Anterior cingulate cortex (tissue), 58 donors: ENCODE measurements at regions not wholly inside any gene's neighbourhood (a gene's known extent, or its start where the extent isn't known, plus 50 kb on each side); places are given as distances from the start of the nearest gene placed in this dataset.

ENCODE experiments used
- DNase-seq, 58 donors: peaks; one replicate each; lab custom pipeline; 2025; lab: John Stamatoyannopoulos, UW

DNA sequence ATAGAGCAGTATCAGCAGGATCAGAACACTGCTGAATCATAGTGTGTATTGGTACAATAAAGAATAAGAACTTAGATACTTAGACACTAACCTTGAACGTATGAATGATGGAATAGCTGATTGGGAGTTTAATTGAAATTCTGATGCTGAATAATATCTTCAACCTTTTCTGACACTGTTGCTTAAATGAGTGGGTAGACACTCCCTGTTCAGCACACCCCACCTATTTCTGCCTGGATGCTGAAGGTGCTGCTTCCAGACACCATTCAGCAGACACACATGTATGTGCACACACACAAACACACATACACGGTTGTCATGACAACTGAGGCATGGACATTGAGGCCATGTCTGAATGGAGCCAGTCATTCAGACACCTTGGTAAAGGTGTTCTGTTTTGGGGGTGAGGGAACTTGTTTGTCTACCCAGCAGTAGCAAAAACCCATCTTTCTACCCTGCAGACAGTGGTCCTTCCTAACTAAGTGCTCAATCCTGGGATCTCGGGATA is 54.3 kb downstream of the TMEM215 start:
- no peak for DNase-seq

DNA sequence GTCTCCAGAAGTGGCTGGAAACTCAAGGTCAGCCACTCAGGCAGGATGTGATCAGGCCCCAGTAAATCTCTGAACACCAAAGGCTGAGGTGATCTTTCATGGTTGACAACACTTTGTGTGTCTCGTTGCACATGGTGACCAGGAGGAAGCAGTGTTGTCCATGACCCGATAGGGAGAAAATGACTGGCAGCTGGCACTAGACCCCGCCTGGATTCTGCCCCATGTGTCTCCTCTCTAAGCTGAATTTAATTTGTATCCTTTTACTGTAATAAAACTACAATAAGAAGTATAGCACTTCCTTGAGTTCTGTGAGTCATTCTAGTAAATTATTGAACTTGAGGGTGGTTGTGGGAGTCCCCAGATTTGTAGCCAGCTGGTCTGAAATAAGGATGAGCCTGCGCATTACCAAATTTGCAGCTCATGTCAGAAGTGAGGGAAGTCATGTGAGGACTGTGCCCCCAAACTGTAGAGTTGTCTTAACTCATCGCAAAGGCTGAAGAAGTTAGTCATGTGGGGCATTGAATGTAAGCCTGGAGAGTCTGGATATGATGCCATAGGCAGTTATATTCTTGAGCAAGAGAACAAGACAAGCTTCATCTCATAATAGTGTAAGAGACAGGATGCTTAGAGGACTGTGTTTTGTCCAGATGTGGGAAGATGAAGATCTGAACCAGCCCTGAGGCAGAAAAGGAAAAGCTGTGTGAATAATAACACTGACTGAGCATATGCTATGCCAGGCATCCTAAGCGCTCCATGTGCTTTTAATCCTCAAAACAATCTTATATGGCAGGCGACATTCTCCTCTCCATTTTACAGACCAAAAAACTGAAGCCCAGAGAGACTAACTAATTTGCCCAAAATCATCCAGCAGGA is 55.9 kb downstream of the TMEM215 start:
- no peak for DNase-seq

DNA sequence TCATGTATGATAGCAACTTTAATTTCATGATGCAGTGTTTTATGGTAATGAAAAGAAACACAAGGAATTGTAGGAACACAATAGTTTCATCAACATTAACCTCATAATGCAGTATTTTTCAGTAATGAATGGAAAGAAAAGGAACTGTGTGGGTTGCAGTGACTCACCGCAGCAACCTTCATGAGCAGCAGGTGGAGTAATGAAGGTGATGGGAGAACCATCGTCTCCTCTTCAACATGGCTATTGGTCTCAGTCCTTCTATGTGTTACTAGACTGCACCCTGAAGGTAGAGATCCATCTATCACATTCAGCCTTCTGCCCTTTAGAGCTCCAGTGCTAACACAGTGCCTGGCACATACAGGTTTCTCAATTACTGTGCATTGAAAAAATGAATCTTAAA is 58.0 kb downstream of the TMEM215 start:
- no peak for DNase-seq

DNA sequence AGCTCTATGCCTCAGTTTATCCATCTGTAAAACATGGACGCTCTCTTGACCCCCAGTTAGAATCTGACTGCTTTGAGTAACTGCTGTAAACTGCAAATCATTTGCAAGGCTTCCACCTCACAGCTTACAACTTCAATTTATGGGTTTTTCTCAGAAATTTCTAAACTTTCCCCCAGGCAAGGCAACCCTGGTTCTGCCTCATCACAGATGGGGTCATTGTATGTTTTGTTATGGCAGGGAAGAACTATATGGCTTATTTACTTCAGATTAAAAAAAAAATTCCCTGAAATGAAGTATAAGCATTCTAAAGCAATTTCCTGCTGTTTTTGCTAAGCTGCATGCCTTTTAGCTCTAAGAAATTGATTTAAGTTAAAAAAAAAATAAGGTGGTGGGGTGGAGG is 60.0 kb downstream of the TMEM215 start:
- DNase-seq, result no peak

DNA sequence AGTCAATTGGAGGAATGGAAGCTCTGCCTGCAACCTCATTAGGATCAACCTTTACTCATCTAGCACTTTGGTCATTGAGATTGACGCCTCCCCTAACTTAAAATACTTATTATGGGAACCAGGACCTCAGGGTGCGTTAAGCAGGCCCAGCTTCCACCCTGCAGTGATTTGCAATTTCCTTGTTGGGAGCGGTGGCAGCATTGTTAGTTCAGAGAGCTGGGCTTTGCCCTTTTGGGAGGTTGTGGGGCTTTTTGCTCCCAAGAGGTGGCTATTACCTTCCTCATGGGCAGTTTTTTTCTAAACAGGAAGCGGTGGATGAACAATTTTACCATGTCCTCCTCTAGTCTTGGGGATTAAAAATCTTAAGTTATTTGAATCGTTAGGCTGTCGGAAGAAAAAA is 60.9 kb downstream of the TMEM215 start:
- no peak for DNase-seq

DNA sequence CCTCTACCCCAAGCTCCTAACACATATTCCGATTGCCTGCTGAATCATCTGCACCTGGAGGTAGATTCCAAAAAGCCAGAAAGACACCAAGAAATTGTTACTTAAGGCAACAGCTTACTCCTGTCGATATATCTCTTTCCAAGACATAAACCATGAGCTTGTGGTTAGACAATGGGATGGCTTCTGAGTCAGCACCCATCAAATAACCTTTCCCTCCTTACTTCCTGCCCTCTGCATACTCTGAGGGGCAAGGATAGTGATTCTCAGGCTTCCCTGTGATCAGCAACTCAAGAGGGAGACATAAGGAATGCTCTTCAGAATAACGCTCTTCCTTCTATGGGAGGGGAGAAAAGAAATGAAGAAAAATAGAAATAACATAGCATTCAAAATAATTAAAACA is 70.9 kb downstream of the TMEM215 start:
- no peak for DNase-seq

DNA sequence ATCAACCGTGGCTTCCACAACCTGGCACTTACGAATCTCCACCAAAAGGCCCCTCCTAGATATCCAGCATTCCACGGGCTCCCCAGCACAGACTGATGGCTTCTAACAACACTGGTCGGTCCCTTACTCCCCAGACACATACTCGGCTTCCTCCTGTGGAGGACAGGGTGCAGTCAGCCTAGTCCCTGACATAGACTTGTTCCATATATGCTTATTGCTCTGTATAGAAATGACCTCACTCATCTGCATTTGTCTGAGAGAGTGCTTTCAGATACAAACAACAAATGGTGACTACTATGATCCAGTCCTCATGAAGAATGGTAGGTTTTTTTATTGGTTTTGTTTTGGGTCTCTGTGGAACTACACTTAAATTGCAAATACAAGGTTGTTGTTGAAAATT is 72.4 kb downstream of the TMEM215 start:
- DNase-seq, result no peak

DNA sequence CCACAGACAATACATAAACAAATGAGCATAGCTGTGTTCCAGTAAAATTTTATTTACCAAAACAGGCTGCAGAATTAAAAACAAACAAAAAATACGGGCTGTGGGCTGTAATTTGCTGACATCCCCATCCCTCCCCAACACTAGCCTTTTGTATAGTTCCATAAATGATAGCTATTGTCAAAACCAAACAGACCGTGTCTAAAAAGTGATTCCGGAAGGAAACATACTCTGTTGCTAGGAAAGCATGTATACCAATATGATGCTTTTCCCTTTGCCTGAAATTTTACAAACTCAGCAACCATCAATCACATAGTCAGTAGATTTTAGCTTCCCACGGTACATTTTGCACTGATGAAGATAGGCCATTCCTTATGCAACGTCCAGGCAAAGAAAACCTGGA is 80.0 kb downstream of the TMEM215 start:
- no peak for DNase-seq

DNA sequence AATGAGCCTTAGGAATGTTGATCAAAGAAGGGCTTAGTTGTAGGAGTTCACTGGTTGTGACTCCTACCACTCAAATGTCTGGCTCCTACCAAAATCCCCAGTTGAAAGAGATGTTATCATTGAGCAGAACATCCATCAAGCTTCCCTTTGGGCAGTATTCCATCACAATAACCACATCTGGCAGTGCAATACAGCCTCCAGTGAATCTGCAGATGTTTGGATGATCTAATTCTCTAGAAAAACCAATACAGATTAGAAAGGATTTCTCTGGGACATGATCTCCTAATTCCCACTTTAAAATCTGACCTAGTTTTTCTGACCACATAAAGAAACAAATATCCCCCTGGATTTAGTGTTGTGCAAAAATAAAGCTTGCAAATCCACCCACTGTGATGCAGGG is 81.6 kb downstream of the TMEM215 start:
- no peak for DNase-seq

DNA sequence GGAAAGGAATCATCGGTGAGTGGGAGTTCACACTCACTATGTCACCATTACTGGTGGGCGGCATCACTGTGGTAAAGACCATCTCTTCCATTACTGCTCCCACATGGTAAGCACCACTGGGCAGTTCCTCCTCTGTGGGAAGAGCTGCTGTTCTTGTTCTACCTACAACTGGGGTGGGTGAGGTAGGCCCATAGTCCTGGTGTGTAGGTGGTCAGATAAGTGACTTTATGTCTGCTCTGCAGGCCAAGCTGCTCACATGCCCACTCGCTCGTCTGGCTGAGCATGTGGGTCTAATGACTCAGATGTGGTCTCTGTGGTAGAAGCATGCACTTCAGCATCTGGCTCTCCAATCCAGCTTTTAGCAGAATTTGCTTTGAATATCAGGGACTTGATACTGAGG is 82.9 kb downstream of the TMEM215 start:
- peak in 15 of 58 donors; percentile 2 to 61 (median 14) for DNase-seq

DNA sequence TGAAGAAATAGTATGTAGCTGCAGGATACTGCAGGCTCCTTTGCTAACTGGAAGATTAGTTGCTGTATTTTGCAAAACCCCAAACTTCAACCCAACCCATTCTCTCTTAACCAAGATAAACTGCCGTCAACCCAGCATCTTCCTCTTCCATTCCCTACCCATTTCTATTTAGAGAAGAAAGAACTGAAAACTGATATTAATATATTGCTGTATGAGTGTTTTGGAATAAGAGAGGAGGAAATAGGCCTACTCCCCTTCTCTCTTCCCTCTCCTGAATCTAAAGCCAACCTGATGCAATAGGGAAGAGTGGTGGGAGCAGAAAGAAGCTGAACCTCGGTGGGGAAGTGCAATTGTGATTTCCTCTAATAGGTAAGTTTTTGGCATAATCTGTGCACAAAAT is 83.7 kb downstream of the TMEM215 start:
- DNase-seq, result no peak

DNA sequence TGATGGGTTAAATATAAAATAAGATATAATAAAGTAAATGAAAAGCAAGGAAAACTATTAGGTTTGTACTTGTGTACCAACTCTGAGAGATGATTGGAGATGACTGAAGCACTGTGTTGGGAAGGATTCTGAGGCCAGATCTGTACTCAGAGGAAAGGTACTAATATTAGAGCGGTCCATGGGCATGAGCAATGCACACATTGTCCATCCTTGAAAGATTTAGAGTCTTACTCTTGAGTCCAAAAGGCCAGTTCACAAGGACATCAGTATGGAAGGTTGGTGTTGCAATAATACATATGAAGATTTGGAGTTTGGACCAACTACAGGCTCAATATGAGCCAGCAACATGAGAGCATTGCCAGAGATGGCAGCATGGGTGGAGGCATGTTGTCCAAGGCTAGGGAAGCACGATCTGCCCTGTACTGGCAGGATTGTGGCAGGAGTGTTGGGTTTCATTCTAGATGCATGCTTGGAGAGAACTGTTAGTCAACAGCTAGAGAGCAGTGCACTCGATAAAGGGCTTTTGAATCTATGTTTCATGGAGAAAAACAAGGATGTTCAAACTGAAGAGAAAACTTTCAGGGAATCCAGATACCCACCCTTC is 84.4 kb downstream of the TMEM215 start:
- DNase-seq, result no peak

DNA sequence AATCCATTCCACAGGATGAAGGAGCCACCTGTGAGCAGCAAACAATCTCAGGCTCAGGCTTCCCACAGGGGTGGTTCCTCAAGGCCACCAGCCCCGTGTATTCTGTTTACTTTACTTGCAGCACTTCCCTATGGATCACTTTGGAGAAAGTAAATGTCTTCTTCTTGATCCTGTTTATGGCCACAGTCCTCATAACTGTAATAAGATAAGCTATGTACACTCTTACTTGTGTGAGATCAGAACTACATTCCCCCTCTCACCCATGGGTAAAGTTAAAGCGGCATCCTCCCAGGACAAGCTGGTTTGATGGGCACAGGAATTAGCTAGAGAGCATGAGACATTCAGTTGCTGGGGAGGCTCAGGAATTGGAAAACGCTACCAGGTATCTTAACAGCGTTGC is 86.1 kb downstream of the TMEM215 start:
- no peak for DNase-seq

DNA sequence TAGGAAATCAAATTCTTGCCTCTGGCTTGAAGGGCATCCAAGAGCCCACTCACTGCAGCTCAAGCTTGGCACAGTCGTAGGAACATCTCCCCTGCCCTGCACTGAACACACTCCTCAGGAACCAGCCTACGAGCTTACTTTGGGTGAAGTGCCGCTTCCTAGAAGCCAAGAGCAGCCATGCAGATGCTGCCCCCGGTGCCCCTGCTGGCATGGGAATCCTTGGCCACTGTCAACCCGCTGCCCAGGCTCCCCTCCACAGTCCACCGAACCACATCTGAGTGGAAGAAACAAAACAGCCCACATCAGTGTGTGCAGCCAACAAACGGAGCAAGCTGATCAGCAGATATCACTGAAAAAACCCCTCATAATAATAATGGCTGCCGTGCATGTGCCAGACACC is 89.8 kb downstream of the TMEM215 start:
- no peak for DNase-seq

DNA sequence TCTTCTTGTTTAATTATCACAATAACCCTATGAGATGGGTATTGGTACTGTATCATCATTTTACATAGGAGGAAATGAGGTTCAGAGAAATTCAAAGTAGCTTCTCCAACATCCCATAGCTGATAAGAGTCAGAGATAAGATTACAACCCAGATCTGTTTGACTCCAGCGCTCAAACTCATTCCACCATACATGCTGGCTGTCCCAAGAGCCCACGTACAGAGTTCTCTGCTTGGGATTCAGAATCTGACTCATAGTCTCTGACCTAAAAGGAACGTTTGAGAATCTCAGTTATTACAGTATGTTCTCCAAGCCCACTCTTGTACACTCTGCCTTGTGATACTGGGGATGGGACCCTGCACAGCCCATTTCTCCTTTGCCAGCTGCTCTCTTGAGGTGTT is 90.2 kb downstream of the TMEM215 start:
- no peak for DNase-seq

DNA sequence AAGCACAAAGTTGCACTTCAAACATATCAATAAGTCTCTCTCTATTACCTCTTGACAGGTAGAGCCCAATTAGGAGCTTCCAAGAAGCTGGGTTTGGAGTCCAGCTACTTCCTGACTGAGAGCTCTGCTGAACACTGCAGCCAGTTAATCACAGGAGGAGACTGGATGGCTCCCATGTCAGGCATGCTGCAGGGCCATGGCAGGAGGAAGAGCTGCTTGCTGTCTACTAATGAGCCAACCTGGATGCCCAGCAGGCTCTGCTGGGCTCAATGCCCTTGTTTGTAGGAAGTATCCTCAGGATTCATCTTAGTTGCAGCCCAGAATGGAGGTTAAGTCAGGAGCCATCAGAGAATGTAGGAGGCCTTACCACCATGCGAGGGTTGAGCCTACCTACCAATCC is 91.9 kb downstream of the TMEM215 start:
- DNase-seq, result no peak

DNA sequence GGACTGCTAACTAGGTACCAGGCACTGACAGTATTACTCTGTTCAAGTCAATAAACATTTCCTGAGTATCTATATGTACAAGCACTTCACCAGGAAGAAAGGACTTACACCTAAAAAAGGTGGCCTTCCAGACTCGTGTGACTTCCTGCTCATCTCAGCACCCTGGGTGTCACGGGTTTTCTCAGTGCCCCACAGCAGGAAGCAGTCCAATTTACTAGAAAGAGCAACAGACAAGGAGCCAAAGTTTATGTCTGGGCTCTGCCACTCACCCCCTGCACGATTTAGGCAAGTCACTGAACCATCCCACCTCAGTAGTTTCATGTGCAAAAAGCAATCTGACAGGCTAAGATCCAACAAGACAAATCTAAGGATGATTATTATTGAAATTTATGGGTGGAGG is 92.4 kb downstream of the TMEM215 start:
- no peak for DNase-seq

DNA sequence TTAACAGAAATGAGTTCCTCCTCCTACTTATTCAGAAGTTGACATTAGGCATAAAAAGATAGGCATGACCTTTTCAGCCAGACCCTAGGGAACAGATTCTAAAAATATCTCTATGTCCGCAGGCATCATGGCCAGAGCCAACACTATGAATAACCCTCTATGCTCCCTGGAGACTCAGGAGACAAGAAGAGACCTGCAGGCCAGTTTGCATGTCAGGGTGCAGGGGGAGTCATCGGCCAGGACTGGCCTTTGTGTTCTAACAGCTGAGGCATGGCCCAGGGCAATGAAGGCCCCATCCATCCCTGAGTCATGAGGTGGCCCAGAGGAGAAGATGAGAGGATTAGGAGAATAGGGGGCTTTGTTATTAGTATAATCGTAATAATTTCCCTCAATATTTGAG is 93.8 kb downstream of the TMEM215 start:
- no peak for DNase-seq

DNA sequence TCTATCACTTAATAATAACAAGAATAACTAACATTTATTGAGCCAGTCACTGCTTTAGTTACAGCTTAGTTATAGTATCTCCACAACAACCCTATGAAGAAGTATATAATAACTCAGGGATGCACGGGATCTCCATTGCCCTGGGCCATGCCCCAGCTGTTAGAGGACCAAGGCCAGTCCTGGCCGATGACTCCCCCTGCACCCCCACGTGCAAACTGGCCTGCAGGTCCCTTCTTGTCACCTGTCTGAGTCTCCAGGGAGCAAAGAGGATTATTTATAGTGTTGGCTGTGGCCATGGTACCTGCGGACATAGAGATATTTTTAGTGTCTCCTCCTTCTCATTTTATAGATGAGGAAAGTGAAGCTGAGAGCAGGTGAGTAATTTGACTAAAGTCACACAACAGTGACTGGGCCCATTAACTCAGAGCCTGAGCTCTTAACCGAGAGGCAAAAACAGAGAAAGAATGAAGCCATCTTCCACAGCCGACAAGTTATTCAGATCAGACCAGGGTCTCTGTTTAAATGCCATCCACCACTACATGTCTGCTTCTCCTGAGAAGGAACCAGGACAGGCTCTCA is 94.4 kb downstream of the TMEM215 start:
- DNase-seq, result no peak

DNA sequence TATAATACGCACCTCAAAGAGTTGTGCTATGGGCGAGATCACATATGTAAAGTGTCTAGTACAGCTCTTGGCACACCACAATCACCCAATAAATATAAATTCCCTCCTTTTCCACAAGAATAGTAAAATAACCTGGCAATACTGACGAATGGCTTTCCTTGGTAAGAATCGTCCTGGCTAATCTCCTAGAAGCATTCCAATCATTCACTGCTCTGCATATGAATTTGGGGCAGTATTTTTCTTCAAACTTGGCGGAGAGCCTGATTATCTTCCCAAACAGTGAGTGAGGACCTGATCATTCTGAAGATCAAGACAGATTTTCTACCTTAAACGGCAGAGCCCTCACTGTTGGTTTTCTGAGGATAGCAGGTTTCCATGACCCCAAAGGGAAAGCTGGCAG is 96.0 kb downstream of the TMEM215 start:
- DNase-seq, result no peak

DNA sequence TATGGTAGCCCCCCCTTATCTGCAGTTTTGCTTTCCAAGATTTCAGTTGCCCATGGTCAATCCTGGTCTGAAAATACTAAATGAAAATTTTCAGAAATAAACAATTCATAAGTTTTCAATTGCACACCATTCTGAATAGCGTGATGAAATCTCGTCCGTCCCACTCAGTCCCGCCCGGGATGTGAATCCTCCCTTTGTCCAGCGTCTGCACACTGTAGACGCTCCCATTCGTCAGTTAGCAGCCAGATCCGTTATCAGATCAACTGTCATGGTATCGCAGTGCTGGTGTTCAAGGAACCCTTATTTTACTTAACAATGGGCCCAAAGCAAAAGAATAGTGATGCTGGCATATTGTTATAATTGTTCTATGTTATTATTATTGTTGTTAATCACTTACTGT is 98.6 kb downstream of the TMEM215 start:
- DNase-seq, result peak in 8 of 58 donors; percentile 2 to 36 (median 14)

DNA sequence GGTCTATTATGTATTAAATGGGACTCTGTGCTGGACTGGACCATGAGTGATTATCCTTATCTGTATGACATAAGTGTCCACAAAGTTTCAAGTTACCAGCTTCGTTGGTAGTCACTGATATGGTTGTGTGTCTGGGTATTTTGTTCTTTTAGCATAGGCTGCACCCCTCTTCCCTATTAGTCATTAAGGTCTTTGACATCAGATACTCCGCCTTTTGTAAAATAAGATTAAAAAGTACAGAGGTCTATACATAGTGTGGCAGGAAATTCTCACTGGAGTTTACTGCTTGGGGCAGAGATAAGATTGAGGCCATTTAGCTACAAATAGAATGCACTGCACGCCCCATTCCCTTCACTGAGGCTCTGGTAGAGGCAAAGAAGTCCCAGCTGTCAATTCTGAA is 99.4 kb downstream of the TMEM215 start:
- DNase-seq, result no peak
